ENCODE measurements at regions not wholly inside any gene's neighbourhood (a gene's known extent, or its start where the extent isn't known, plus 50 kb on each side); places are given as distances from the start of the nearest gene placed in this dataset.

DNA sequence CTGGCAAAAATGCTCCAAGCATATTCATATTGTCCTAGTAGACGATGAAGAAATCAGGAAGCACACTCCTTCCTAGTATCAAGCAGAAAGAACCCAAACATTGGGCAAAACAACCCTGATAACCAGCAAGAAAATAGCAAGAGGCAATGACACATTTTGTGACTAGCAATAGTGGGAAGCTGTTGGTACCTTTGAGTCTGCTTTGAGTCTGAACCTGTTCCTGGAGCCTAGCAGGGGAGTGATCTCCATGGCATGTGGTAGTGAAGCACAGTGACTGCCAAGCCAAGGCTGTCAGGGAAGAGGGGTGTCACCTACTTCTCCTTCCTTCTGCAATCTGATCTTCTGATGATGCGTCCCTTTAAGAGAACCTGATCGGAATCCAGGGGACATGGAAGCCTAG is 533.9 kb downstream of the VRK1 start:
- TF ChIP-seq, protein P1, sequence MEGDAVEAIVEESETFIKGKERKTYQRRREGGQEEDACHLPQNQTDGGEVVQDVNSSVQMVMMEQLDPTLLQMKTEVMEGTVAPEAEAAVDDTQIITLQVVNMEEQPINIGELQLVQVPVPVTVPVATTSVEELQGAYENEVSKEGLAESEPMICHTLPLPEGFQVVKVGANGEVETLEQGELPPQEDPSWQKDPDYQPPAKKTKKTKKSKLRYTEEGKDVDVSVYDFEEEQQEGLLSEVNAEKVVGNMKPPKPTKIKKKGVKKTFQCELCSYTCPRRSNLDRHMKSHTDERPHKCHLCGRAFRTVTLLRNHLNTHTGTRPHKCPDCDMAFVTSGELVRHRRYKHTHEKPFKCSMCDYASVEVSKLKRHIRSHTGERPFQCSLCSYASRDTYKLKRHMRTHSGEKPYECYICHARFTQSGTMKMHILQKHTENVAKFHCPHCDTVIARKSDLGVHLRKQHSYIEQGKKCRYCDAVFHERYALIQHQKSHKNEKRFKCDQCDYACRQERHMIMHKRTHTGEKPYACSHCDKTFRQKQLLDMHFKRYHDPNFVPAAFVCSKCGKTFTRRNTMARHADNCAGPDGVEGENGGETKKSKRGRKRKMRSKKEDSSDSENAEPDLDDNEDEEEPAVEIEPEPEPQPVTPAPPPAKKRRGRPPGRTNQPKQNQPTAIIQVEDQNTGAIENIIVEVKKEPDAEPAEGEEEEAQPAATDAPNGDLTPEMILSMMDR (IDR thresholded peaks at IDR 0.05): no peak
- TF ChIP-seq RAD21 (IDR thresholded peaks at IDR 0.05; ENCODE audit: low read length): no peak
- TF ChIP-seq TCF12 (IDR thresholded peaks at IDR 0.05): no peak
- no peak for TF ChIP-seq TEAD4 (IDR thresholded peaks at IDR 0.05; ENCODE audit: borderline replicate concordance, insufficient read depth)
- TF ChIP-seq, protein P2, sequence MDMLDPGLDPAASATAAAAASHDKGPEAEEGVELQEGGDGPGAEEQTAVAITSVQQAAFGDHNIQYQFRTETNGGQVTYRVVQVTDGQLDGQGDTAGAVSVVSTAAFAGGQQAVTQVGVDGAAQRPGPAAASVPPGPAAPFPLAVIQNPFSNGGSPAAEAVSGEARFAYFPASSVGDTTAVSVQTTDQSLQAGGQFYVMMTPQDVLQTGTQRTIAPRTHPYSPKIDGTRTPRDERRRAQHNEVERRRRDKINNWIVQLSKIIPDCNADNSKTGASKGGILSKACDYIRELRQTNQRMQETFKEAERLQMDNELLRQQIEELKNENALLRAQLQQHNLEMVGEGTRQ (IDR thresholded peaks at IDR 0.05; ENCODE audit: borderline replicate concordance, low read depth, low read length): no peak
- TF ChIP-seq JUND (IDR thresholded peaks at IDR 0.05): no peak

Data from SK-N-SH (cell line).